ENCODE measurements at regions not wholly inside any gene's neighbourhood (a gene's known extent, or its start where the extent isn't known, plus 50 kb on each side); places are given as distances from the start of the nearest gene placed in this dataset.

- Mint-ChIP-seq H3K27me3 (ENCODE audit: low read depth) (no peaks in the 10 kb centered on the region), H3K27ac (peak overlapping the region; percentile 22 to 92 (median 38); a peak in 4 of 7 replicates), H3K36me3 (ENCODE audit: insufficient read depth in 1 of 3, low read depth in 3 of 3) (peaks cover 13 to 29% (median 23%) of the 10 kb centered on the region in 3 experiments), H3K9me3 (no peaks in the 10 kb centered on the region), H3K4me3 (no peak overlapping the region), H3K4me1 (peaks cover 24 to 36% of the 10 kb centered on the region in 2 experiments)
- Histone ChIP-seq H3K9ac (ENCODE audit: extremely low read depth, insufficient read length, low read length) (no peak overlapping the region), H2BK20ac (ENCODE audit: low read depth, low read length, poor library complexity, severe bottlenecking) (no peak overlapping the region), H4K20me1 (ENCODE audit: control insufficient read depth, insufficient read depth, insufficient read length) (no peaks in the 10 kb centered on the region), H3K79me2 (ENCODE audit: insufficient read depth, low read length) (peaks cover 29% of the 10 kb centered on the region; the same call in 1 of the 2 replicates), H2BK120ac (ENCODE audit: low read depth, low read length, poor library complexity, severe bottlenecking) (no peak overlapping the region), H2BK5ac (ENCODE audit: insufficient read length, low read length) (no peak overlapping the region), H4K91ac (ENCODE audit: insufficient read length, low read depth, low read length) (no peak overlapping the region), H3K27ac (ENCODE audit: insufficient read length, low read depth, low read length) (no peak overlapping the region), H3K56ac (ENCODE audit: insufficient read length, low read depth, low read length) (no peak overlapping the region), H2AFZ (ENCODE audit: low read length) (no peak overlapping the region), H3K23ac (ENCODE audit: insufficient read length, low read depth, low read length) (no peak overlapping the region), H3K4me1 (ENCODE audit: insufficient read depth, low read length) (peaks cover 15% of the 10 kb centered on the region; the same call in 1 of the 2 replicates), H3K4ac (ENCODE audit: low read depth, low read length) (no peak overlapping the region), H2AK5ac (ENCODE audit: insufficient read length, low read length) (no peak overlapping the region), H2BK15ac (ENCODE audit: low read depth, low read length) (no peak overlapping the region), H3K14ac (ENCODE audit: insufficient read depth, low read length) (no peak overlapping the region), H2BK12ac (ENCODE audit: insufficient read length, low read depth, low read length) (no peak overlapping the region), H3K27me3 (ENCODE audit: insufficient read depth, low read length) (no peaks in the 10 kb centered on the region), H3T11ph (ENCODE audit: low read length) (no peak overlapping the region), H3K18ac (ENCODE audit: insufficient read length, low read depth, low read length) (no peak overlapping the region), H3K4me2 (ENCODE audit: insufficient read depth, insufficient read length, low read length) (no peak overlapping the region), H4K8ac (replicated peaks; ENCODE audit: insufficient read length, low read depth, low read length) (no peak overlapping the region), H3K23me2 (ENCODE audit: insufficient read length, low read depth, low read length, poor library complexity, severe bottlenecking) (no peaks in the 10 kb centered on the region), H3K9me3 (ENCODE audit: control insufficient read depth, low read depth, low read length) (no peaks in the 10 kb centered on the region), H3K79me1 (ENCODE audit: insufficient read depth, low read depth, low read length, poor library complexity, severe bottlenecking) (peaks cover 20% of the 10 kb centered on the region), H4K5ac (ENCODE audit: insufficient read length, low read depth, low read length) (no peak overlapping the region)
- WGBS (ENCODE audit: extremely low coverage, insufficient read length, low lambda C conversion rate), result no CpG with 5 or more reads among the region's 2 CpGs
- no peak for TF ChIP-seq CTCF (conservative IDR thresholded peaks at IDR 0.05)
- DNase-seq, result no peak
Measured at GRCh38 chr6:21780141-21780540, 186.6 kb downstream of the SOX4 start.
